ENCODE measurements at regions not wholly inside any gene's neighbourhood (a gene's known extent, or its start where the extent isn't known, plus 50 kb on each side); places are given as distances from the start of the nearest gene placed in this dataset.

DNA sequence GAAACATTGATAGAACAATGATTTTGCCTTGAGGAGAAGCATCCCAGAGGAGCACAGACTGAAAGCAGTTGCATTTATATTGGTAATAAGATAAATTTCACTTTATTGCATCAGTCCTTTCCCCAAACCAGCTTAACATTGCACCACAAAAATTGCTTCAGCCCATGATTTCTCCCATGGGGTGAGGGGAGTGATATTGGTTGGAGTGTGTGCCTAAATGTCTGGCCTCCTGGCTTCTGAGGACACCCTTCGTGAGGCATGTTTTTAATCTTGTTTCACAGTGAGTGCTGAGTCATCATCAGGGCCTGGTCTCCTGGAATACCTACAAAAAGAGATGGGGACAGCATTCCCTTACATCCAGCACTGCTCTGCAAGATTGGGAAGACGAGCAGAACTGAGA lies 487.9 kb downstream of the C4orf33 start:
- no peaks in the 10 kb centered on the region for H3K36me3 ChIP-seq (ENCODE audit: control insufficient read depth in 2 of 3, insufficient read depth in 3 of 3, low read length in 3 of 3)
- no peak overlapping the region for H3K27ac ChIP-seq (ENCODE audit: low read depth in 2 of 2, low read length in 2 of 2)
- H3K4me3 ChIP-seq (ENCODE audit: low read length in 3 of 3) = no peak overlapping the region
- DNase-seq (no peak), FAIRE-seq (no peak)
- no peak overlapping the region for H3K9ac ChIP-seq (ENCODE audit: low read length in 3 of 3)
- TF ChIP-seq, protein P1, sequence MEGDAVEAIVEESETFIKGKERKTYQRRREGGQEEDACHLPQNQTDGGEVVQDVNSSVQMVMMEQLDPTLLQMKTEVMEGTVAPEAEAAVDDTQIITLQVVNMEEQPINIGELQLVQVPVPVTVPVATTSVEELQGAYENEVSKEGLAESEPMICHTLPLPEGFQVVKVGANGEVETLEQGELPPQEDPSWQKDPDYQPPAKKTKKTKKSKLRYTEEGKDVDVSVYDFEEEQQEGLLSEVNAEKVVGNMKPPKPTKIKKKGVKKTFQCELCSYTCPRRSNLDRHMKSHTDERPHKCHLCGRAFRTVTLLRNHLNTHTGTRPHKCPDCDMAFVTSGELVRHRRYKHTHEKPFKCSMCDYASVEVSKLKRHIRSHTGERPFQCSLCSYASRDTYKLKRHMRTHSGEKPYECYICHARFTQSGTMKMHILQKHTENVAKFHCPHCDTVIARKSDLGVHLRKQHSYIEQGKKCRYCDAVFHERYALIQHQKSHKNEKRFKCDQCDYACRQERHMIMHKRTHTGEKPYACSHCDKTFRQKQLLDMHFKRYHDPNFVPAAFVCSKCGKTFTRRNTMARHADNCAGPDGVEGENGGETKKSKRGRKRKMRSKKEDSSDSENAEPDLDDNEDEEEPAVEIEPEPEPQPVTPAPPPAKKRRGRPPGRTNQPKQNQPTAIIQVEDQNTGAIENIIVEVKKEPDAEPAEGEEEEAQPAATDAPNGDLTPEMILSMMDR (IDR thresholded peaks at IDR 0.05; ENCODE audit: borderline replicate concordance, extremely low read depth, insufficient read depth) = no peak
- no peaks in the 10 kb centered on the region for H3K27me3 ChIP-seq (ENCODE audit: control insufficient read depth, insufficient read depth, low read length)
- peaks cover 0 to 7% (median 0%) of the 10 kb centered on the region in 3 donors for H3K9me3 ChIP-seq (ENCODE audit: control insufficient read depth in 2 of 3, insufficient read depth in 1 of 3, low read length in 3 of 3)
- H3K4me1 ChIP-seq (ENCODE audit: control insufficient read depth in 2 of 3, insufficient read depth in 2 of 3, low read depth in 1 of 3, low read length in 3 of 3) = no peaks in the 10 kb centered on the region
- intact Hi-C loops (cut with DNase I) = no loop called here

DNA sequence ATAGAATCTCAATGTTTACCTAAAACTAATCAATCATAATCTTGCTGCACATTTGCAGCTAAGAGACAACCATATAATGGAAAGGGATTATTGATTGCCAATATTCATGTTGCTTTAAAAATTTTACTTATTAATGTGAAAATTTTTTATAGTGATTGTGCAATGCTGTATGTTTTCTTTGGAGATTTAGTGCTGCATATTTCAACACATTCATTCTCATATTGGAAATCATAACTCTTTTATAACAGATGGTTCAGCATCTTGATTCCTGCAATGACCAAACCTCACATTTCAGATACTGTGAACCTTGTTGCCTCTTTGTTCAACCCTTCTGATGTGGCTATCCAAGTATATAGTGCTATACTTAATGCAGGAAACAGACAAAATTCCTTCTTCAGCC lies 502.6 kb downstream of the C4orf33 start:
- Histone ChIP-seq H3K27me3 (ENCODE audit: control insufficient read depth, insufficient read depth, low read length) (no peaks in the 10 kb centered on the region), H3K27ac (ENCODE audit: low read depth in 2 of 2, low read length in 2 of 2) (no peak overlapping the region), H3K9me3 (ENCODE audit: control insufficient read depth in 2 of 3, insufficient read depth in 1 of 3, low read length in 3 of 3) (peaks cover 0 to 2% (median 0%) of the 10 kb centered on the region in 3 donors), H3K4me3 (ENCODE audit: low read length in 3 of 3) (no peak overlapping the region), H3K4me1 (ENCODE audit: control insufficient read depth in 2 of 3, insufficient read depth in 2 of 3, low read depth in 1 of 3, low read length in 3 of 3) (no peaks in the 10 kb centered on the region), H3K36me3 (ENCODE audit: control insufficient read depth in 2 of 3, insufficient read depth in 3 of 3, low read length in 3 of 3) (no peaks in the 10 kb centered on the region), H3K9ac (ENCODE audit: low read length in 3 of 3) (no peak overlapping the region)
- intact Hi-C loops (cut with DNase I) = no loop called here
- FAIRE-seq = no peak
- TF ChIP-seq, protein P1 (IDR thresholded peaks at IDR 0.05; ENCODE audit: borderline replicate concordance, extremely low read depth, insufficient read depth) = no peak
- no peak for DNase-seq

DNA sequence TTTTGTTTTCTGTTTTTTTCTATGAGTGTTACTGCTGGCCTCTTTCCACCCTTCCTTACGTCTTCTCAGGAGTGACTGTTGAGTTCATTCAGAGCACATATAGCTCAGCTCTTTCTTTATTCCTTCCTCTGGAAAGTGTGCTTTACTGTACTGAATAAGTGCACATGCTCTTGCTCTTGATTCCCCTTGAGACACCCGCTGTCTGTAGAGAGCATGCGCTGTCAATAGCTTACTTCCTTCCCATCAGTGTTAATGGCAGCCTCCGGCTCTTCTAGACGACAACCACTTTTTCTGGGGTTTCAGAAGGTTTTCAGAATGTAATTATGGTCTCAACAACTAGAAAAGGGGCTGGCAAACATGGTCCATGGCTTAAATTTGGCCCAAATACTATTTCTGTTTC lies 504.9 kb downstream of the C4orf33 start:
- Histone ChIP-seq H3K4me1 (ENCODE audit: control insufficient read depth in 2 of 3, insufficient read depth in 2 of 3, low read depth in 1 of 3, low read length in 3 of 3) (no peaks in the 10 kb centered on the region), H3K4me3 (ENCODE audit: low read length in 3 of 3) (no peak overlapping the region), H3K9ac (ENCODE audit: low read length in 3 of 3) (no peak overlapping the region), H3K27ac (ENCODE audit: low read depth in 2 of 2, low read length in 2 of 2) (no peak overlapping the region), H3K36me3 (ENCODE audit: control insufficient read depth in 2 of 3, insufficient read depth in 3 of 3, low read length in 3 of 3) (no peaks in the 10 kb centered on the region), H3K9me3 (ENCODE audit: control insufficient read depth in 2 of 3, insufficient read depth in 1 of 3, low read length in 3 of 3) (no peaks in the 10 kb centered on the region), H3K27me3 (ENCODE audit: control insufficient read depth, insufficient read depth, low read length) (no peaks in the 10 kb centered on the region)
- intact Hi-C loops (cut with DNase I) = no loop called here
- FAIRE-seq (no peak), DNase-seq (no peak)
- TF ChIP-seq, protein P1 (IDR thresholded peaks at IDR 0.05; ENCODE audit: borderline replicate concordance, extremely low read depth, insufficient read depth) = no peak

DNA sequence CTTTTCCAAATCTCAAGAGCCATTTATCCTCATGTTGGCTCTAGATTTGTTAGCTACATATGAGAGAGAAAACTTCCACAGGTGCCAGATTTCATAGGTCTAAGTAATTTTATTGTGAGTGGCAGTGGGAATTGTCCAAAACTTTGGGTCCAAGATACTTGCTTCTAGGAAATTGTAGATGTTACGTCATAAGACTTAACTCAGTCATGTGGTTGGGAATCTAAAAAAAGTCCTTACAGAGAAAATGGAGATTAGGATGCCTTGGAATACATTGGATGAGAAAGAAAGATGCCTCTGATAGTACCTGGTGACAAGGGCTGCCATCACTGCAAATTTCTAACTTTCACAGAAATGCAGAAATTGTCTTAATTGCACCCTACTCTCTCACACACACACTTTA lies 506.5 kb downstream of the C4orf33 start:
- H3K9me3 ChIP-seq (ENCODE audit: control insufficient read depth in 2 of 3, insufficient read depth in 1 of 3, low read length in 3 of 3) = no peaks in the 10 kb centered on the region
- H3K36me3 ChIP-seq (ENCODE audit: control insufficient read depth in 2 of 3, insufficient read depth in 3 of 3, low read length in 3 of 3) = no peaks in the 10 kb centered on the region
- H3K27me3 ChIP-seq (ENCODE audit: control insufficient read depth, insufficient read depth, low read length) = no peaks in the 10 kb centered on the region
- no peak overlapping the region for H3K27ac ChIP-seq (ENCODE audit: low read depth in 2 of 2, low read length in 2 of 2)
- FAIRE-seq = no peak
- no peak overlapping the region for H3K4me3 ChIP-seq (ENCODE audit: low read length in 3 of 3)
- TF ChIP-seq, protein P1 (IDR thresholded peaks at IDR 0.05; ENCODE audit: borderline replicate concordance, extremely low read depth, insufficient read depth) = no peak
- intact Hi-C loops (cut with DNase I) = no loop called here
- no peak overlapping the region for H3K9ac ChIP-seq (ENCODE audit: low read length in 3 of 3)
- DNase-seq = no peak
- no peaks in the 10 kb centered on the region for H3K4me1 ChIP-seq (ENCODE audit: control insufficient read depth in 2 of 3, insufficient read depth in 2 of 3, low read depth in 1 of 3, low read length in 3 of 3)

Data from kidney (tissue), 13 donors.